ENCODE measurements at regions not wholly inside any gene's neighbourhood (a gene's known extent, or its start where the extent isn't known, plus 50 kb on each side); places are given as distances from the start of the nearest gene placed in this dataset.
"Not testable (repeated sequence)": the region's sequence is repeated elsewhere in the genome, so short reads cannot be mapped to it uniquely, and the experiment has no call there.

DNA sequence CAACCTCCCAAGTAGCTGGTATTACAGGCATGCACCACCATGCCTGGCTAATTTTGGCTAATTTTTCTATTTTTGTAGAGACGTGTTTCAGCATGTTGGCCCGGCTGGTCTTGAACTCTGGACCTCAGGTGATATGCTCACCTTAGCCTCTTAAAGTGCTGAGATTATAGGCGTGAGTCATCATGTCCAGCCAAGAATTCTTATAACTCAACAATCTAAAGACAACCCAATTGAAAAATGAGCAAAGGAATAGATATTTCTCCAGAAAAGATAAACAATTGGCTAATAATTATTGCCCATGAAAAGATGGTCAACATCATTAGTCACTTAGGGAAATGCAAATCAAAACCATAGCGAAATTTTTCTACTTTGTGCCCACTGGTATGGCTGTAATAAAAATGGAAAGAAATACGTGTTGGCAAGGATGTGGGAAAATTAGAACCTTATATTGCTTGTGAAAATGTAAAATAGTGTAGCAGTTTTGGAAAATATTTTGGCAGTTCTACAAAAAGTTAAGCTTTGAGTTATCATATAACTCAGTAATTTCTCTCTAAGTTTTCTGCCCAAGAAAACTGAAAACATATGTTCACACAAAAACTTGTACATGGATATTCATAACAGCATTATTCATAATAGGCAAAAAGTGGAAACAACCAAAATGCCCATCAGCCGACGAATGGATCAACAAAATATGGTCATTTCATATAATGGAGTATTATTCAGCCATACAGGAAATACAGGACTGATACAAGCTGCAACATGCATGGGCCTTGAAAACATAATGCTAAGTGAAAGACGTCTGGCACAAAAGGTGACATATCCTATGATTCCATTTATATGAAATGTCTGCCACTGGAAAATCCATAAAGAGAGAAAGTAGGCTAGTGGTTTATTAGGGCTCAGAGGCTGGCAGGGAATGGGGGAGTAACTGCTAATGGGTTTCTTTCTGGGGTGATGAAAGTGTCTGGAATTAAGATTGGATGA, 87.8 kb downstream of the UTRN start:
- no peaks in the 10 kb centered on the region for H3K4me1 ChIP-seq
- no peaks in the 10 kb centered on the region for H3K9me3 ChIP-seq
- no peaks in the 10 kb centered on the region for H3K36me3 ChIP-seq
- DNase-seq = no peak
- TF ChIP-seq, protein P1, sequence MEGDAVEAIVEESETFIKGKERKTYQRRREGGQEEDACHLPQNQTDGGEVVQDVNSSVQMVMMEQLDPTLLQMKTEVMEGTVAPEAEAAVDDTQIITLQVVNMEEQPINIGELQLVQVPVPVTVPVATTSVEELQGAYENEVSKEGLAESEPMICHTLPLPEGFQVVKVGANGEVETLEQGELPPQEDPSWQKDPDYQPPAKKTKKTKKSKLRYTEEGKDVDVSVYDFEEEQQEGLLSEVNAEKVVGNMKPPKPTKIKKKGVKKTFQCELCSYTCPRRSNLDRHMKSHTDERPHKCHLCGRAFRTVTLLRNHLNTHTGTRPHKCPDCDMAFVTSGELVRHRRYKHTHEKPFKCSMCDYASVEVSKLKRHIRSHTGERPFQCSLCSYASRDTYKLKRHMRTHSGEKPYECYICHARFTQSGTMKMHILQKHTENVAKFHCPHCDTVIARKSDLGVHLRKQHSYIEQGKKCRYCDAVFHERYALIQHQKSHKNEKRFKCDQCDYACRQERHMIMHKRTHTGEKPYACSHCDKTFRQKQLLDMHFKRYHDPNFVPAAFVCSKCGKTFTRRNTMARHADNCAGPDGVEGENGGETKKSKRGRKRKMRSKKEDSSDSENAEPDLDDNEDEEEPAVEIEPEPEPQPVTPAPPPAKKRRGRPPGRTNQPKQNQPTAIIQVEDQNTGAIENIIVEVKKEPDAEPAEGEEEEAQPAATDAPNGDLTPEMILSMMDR (IDR thresholded peaks at IDR 0.05; ENCODE audit: low read depth, low read length) = no peak
- H3K27me3 ChIP-seq = no peaks in the 10 kb centered on the region
- no peak overlapping the region for H3K4me3 ChIP-seq (ENCODE audit: low read depth, low read length)

DNA sequence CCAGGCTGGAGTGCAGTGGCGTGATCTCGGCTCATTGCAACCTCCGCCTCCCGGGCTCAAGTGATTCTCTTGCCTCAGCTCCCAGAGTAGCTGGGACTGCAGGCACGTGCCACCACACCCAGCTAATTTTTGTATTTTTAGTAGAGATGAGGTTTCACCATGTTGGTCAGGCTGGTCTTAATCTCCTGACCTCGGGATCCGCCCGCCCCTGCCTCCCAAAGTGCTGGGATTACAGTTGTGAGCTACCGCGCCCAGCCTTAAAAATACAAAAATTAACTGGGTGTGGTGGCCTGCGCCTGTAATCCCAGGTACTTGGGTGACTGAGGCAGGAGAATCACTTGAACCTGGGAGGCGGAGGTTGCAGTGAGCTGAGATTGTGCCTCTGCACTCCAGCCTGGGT, 89.4 kb downstream of the UTRN start:
- H3K4me1 ChIP-seq; H3K4me3 ChIP-seq (ENCODE audit: low read depth, low read length); DNase-seq; H3K36me3 ChIP-seq; H3K9me3 ChIP-seq; H3K27me3 ChIP-seq: not testable (repeated sequence)

DNA sequence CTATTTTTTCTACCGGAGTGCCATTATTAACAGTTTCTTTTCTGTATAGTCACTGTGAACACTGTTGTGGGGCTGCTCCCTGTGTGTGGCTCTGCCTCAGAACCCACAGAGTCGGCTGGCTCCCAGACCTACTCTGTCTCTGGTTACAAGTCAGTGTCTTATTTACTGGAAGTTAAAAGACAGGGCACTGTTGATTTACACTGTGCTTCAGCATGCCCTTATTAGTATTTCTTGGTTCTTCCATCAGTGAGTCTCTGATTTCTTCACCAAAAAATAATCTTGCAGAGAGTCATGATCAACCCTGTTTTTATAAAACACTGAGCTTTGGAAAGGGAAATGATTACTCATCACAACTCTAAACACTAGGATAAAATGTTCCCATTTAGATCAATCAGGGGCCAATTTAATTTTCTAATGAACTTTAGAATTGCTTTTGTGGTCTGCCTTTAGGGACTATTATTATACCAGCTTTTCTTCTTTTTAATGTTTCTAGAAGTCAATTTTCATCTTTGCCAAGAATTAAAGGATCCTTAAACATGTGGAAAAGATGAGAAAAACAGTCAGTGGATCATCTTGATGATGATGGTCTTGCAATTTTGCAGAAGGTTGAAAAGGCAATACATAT, 92.6 kb downstream of the UTRN start:
- H3K4me1 ChIP-seq = no peaks in the 10 kb centered on the region
- H3K36me3 ChIP-seq = no peaks in the 10 kb centered on the region
- 0 out of 2 replicates have a peak, but pooled peaks cover 6% of the 10 kb centered on the region for H3K27me3 ChIP-seq
- TF ChIP-seq, protein P1 (IDR thresholded peaks at IDR 0.05; ENCODE audit: low read depth, low read length) = no peak
- H3K4me3 ChIP-seq (ENCODE audit: low read depth, low read length) = no peak overlapping the region
- DNase-seq = no peak
- no peaks in the 10 kb centered on the region for H3K9me3 ChIP-seq

DNA sequence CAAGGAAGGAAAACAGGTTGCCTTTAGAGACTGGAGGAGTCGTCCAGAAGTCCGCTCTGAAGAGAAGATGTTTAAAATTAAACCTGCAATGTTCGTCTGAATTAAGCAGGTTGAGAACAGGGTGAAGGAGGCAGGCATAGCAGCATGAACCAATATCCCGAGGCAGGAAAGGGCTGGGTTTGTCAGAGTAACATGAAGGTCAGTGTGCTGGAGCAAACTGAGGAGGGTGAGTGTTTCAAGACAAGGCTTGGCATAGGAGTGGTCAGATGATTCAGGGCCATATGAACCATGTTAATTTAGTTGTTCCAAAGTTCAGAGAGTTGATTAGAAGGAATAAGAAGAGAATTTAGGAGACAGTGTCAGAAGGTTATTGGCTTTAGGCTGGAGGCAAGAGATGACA, 93.3 kb downstream of the UTRN start:
- Histone ChIP-seq H3K27me3 (0 out of 2 replicates have a peak, but pooled peaks cover 6% of the 10 kb centered on the region), H3K4me3 (ENCODE audit: low read depth, low read length) (no peak overlapping the region), H3K36me3 (no peaks in the 10 kb centered on the region), H3K4me1 (no peaks in the 10 kb centered on the region), H3K9me3 (no peaks in the 10 kb centered on the region)
- TF ChIP-seq, protein P1 (IDR thresholded peaks at IDR 0.05; ENCODE audit: low read depth, low read length) = no peak
- no peak for DNase-seq

DNA sequence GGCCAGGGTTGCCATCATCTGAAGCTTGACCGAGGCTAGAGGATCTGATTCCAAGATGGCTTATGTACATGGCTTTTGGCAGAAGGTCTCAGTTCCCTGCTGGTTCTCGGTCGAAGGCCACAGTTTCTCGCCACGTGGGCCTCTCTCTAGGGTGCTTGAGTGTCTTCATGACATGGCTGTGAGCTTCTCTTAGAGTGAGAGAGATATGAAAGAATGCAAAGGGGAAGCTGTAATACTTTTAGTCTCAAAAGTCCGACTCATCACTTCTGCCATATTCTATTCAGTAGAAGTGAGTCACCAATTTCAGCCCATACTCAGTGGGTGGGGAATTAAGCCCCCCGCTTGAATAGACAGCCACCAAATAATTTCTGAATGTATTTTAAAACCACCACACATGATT, 94.2 kb downstream of the UTRN start:
- Histone ChIP-seq H3K36me3 (no peaks in the 10 kb centered on the region), H3K9me3 (no peaks in the 10 kb centered on the region), H3K4me1 (no peaks in the 10 kb centered on the region), H3K4me3 (ENCODE audit: low read depth, low read length) (no peak overlapping the region), H3K27me3 (0 out of 2 replicates have a peak, but pooled peaks cover 6% of the 10 kb centered on the region)
- TF ChIP-seq, protein P1 (IDR thresholded peaks at IDR 0.05; ENCODE audit: low read depth, low read length) = no peak
- no peak for DNase-seq

DNA sequence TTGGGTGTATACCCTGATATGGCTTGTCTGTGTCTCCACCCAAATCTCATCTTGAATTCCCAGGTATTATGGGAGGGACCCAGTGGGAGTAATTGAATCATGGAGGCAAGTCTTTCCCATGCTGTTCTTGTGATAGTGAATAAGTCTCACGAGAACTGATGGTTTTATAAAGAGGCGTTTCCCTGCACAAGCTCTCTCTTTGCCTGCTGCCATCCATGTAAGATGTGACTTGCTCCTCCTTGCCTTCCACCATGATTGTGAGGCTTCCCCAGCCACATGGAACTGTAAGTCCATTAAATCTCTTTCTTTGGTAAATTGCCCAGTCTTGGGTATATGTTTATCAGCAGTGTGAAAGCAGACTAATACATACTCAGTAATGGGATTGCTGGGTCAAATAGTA, 96.4 kb downstream of the UTRN start:
- not testable (repeated sequence) for DNase-seq, H3K27me3 ChIP-seq, H3K36me3 ChIP-seq

DNA sequence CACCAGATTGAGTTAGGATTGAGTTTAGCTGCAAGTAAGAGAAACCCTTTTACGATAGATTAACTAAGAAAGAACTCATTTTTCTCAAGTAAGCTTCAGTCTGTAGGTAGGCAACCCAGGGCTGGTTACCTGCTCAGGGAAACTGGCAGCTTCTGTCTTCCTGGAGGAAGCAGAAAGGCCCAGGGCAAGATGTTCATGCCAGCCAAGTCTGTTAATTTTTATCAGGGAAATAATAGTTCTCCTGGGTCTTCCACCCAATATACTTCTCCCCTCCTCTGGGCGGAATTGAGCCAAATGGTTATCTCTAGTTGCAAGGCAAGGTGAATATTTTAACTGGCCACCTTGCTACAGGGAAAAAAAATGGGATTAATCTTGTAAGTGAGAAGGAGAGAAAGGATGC, 98.2 kb downstream of the UTRN start:
- H3K27me3 ChIP-seq = 0 out of 2 replicates have a peak, but pooled peaks cover 6% of the 10 kb centered on the region
- TF ChIP-seq, protein P1 (IDR thresholded peaks at IDR 0.05; ENCODE audit: low read depth, low read length) = no peak
- H3K4me3 ChIP-seq (ENCODE audit: low read depth, low read length) = no peak overlapping the region
- DNase-seq = no peak
- no peaks in the 10 kb centered on the region for H3K36me3 ChIP-seq
- H3K4me1 ChIP-seq = no peaks in the 10 kb centered on the region
- H3K9me3 ChIP-seq = no peaks in the 10 kb centered on the region

More for the DNA sequence above, 96.4 kb downstream of the UTRN start:
- H3K9me3 ChIP-seq; H3K4me3 ChIP-seq (ENCODE audit: low read depth, low read length); H3K4me1 ChIP-seq: not testable (repeated sequence)
